ENCODE measurements at regions not wholly inside any gene's neighbourhood (a gene's known extent, or its start where the extent isn't known, plus 50 kb on each side); places are given as distances from the start of the nearest gene placed in this dataset.

DNA sequence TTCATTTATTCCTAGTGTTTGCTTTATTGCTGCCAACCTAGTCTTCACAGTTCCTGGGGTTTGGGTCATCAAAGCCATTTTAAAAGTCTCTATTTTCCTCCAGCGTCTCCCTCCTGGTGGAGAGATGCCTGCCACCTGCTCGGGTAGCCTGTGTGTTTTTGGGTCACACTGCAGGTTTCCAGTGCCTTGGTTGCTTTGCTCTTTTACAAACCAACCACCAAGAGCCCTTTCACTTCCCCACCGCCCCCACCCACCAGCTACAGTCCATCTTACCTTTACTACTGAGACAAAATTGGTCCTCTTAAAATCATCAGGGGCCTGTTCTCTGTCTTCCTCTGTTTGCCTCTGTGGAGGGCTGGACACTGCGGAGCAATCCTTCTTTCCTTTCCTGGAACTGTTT is 280.5 kb upstream of the GATB start:
- TF ChIP-seq CREB5 (CRISPR knock-in tag; IDR thresholded peaks at IDR 0.05; ENCODE audit: low read depth) = no peak
- TF ChIP-seq, protein P1, sequence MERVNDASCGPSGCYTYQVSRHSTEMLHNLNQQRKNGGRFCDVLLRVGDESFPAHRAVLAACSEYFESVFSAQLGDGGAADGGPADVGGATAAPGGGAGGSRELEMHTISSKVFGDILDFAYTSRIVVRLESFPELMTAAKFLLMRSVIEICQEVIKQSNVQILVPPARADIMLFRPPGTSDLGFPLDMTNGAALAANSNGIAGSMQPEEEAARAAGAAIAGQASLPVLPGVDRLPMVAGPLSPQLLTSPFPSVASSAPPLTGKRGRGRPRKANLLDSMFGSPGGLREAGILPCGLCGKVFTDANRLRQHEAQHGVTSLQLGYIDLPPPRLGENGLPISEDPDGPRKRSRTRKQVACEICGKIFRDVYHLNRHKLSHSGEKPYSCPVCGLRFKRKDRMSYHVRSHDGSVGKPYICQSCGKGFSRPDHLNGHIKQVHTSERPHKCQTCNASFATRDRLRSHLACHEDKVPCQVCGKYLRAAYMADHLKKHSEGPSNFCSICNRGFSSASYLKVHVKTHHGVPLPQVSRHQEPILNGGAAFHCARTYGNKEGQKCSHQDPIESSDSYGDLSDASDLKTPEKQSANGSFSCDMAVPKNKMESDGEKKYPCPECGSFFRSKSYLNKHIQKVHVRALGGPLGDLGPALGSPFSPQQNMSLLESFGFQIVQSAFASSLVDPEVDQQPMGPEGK (CRISPR knock-in tag; IDR thresholded peaks at IDR 0.05; ENCODE audit: borderline replicate concordance) = no peak
- TF ChIP-seq ZNF8 (CRISPR knock-in tag; IDR thresholded peaks at IDR 0.05) = no peak
- TF ChIP-seq GLIS3 (CRISPR knock-in tag; IDR thresholded peaks at IDR 0.05) = no peak
- TF ChIP-seq ESRRG (CRISPR knock-in tag; IDR thresholded peaks at IDR 0.05) = no peak
- no peak for TF ChIP-seq ZFP30 (CRISPR knock-in tag; IDR thresholded peaks at IDR 0.05)
- TF ChIP-seq RARB (CRISPR knock-in tag; IDR thresholded peaks at IDR 0.05) = no peak
- no peak for TF ChIP-seq CSRNP3 (CRISPR knock-in tag; IDR thresholded peaks at IDR 0.05)
- TF ChIP-seq ISL1 (CRISPR knock-in tag; IDR thresholded peaks at IDR 0.05) = no peak
- no peak for TF ChIP-seq ARNTL (CRISPR knock-in tag; IDR thresholded peaks at IDR 0.05; ENCODE audit: borderline replicate concordance, low read depth)
- TF ChIP-seq, protein P2, sequence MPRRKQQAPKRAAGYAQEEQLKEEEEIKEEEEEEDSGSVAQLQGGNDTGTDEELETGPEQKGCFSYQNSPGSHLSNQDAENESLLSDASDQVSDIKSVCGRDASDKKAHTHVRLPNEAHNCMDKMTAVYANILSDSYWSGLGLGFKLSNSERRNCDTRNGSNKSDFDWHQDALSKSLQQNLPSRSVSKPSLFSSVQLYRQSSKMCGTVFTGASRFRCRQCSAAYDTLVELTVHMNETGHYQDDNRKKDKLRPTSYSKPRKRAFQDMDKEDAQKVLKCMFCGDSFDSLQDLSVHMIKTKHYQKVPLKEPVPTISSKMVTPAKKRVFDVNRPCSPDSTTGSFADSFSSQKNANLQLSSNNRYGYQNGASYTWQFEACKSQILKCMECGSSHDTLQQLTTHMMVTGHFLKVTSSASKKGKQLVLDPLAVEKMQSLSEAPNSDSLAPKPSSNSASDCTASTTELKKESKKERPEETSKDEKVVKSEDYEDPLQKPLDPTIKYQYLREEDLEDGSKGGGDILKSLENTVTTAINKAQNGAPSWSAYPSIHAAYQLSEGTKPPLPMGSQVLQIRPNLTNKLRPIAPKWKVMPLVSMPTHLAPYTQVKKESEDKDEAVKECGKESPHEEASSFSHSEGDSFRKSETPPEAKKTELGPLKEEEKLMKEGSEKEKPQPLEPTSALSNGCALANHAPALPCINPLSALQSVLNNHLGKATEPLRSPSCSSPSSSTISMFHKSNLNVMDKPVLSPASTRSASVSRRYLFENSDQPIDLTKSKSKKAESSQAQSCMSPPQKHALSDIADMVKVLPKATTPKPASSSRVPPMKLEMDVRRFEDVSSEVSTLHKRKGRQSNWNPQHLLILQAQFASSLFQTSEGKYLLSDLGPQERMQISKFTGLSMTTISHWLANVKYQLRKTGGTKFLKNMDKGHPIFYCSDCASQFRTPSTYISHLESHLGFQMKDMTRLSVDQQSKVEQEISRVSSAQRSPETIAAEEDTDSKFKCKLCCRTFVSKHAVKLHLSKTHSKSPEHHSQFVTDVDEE (CRISPR knock-in tag; IDR thresholded peaks at IDR 0.05) = no peak
- no peak for TF ChIP-seq ZNF70 (CRISPR knock-in tag; IDR thresholded peaks at IDR 0.05)
- no peak for TF ChIP-seq TCF4 (CRISPR knock-in tag; IDR thresholded peaks at IDR 0.05; ENCODE audit: borderline replicate concordance)
- TF ChIP-seq PPARA (CRISPR knock-in tag; IDR thresholded peaks at IDR 0.05; ENCODE audit: borderline replicate concordance) = no peak

GRCh38 chr4:152039691-152040090 is 278.9 kb upstream of the GATB start:
- TF ChIP-seq ARNTL (CRISPR knock-in tag; IDR thresholded peaks at IDR 0.05; ENCODE audit: borderline replicate concordance, low read depth) (no peak), ZC3H10 (CRISPR knock-in tag; IDR thresholded peaks at IDR 0.05) (no peak), BACH2 (CRISPR knock-in tag; IDR thresholded peaks at IDR 0.05; ENCODE audit: borderline replicate concordance) (no peak), CSRNP3 (CRISPR knock-in tag; IDR thresholded peaks at IDR 0.05) (no peak), PPARA (CRISPR knock-in tag; IDR thresholded peaks at IDR 0.05; ENCODE audit: borderline replicate concordance) (no peak), TOX (CRISPR knock-in tag; IDR thresholded peaks at IDR 0.05; ENCODE audit: borderline replicate concordance) (no peak), ISL1 (CRISPR knock-in tag; IDR thresholded peaks at IDR 0.05) (no peak), RARB (CRISPR knock-in tag; IDR thresholded peaks at IDR 0.05) (no peak), SNAI2 (CRISPR knock-in tag; IDR thresholded peaks at IDR 0.05) (no peak), POU6F1 (CRISPR knock-in tag; IDR thresholded peaks at IDR 0.05; ENCODE audit: borderline replicate concordance, low read depth) (no peak), OSR1 (CRISPR knock-in tag; IDR thresholded peaks at IDR 0.05) (no peak), ZFP30 (CRISPR knock-in tag; IDR thresholded peaks at IDR 0.05) (no peak), ESRRG (CRISPR knock-in tag; IDR thresholded peaks at IDR 0.05) (no peak), CSDC2 (CRISPR knock-in tag; IDR thresholded peaks at IDR 0.05) (no peak)

More for the DNA sequence above, 280.5 kb upstream of the GATB start:
- no peak for ATAC-seq

More at GRCh38 chr4:152039691-152040090, 278.9 kb upstream of the GATB start:
- ATAC-seq = no peak
